NCI-H2029 treated with DMSO at 0.1 percent for 48 hours (cell line): ENCODE measurements at regions not wholly inside any gene's neighbourhood (a gene's known extent, or its start where the extent isn't known, plus 50 kb on each side); places are given as distances from the start of the nearest gene placed in this dataset.
A peak's percentile ranks its signal among the peaks of the same experiment; 100 is the strongest.

ENCODE experiments used
- DNase-seq: peaks from one replicate; lab custom pipeline; 2025; lab: John Stamatoyannopoulos, UW

DNA sequence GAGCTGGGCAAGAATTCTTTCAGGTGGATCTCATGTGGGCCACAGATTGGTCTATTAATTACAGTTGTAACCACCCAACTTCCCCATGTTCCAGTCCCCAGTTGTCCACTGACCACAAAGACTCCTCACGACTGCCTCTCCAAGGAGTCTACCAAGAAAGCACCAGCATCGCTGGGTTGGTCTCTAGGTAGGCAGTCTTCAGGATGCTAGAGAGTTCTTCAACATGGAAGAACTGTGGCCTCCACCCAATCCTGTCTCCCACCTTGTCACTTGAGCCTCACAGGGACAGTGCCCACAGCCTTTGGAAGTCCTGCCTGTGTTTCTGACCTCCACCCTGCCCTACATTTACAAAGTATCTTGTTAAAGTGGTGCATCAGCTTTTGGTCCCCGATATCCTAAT, 184.7 kb upstream of the FN1 start:
- no peak for DNase-seq

DNA sequence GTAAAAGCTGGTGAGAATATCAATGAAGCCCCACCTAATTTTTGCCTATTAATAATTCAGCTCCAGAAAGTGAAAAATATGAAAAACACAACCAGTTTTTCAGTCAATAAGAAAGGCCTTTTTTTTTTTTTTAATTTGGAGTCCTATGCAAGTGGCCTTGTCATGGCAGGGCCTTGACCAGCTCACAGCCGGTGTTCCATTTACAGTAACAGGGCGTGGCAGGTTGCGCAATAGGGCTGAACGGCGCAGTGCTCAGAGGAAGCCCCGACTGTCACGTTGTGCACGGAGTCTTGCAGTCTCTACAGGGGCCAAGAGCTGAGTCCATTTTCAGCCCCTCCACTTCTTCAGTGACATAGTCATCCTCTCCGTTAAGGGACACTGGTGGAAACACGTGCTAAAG, 184.1 kb upstream of the FN1 start:
- no peak for DNase-seq

DNA sequence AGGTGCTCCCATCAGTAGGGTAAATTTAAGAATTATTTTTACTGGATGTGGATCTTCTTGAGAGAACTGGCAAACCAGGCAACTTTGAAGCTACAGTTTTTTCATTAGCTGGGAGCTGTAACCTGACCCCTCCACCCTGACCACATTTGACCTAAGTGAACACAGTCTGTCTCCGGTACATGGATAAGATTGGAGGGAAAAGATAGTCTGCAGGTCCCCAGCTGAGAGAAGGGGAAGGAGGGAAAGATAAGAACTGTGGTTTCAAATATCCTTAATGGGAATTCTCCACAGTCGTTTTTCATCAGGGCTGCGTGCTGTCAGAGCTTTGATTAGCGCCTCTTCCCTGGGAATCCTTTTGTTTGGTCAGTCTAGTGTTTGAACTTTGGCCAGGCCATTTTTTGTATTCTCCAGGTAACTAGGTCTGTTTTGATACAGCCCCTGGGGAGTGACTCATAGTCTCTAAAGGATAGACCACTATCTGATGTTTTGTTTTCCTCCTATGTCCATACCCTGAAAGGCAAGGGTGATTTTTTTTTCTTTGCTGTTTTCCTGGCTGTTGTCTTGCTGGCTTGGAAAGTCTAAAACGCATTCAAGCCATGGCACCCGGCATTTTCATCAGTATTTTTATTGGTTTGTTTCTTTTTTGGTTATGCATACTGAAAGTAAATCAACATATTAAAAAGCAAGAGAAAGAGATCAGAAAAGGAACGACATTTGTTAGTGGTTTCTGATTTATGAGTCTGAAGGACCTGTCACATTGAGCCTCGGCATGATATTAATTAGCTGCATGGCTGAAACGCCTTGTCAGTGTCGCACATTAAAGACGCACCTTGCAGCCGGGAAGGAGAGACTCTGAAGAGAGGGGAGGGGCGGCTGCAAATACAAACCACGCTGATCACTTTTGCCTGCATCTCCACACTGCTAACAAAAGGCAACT, 183.4 kb upstream of the FN1 start:
- DNase-seq = peak; percentile 63

DNA sequence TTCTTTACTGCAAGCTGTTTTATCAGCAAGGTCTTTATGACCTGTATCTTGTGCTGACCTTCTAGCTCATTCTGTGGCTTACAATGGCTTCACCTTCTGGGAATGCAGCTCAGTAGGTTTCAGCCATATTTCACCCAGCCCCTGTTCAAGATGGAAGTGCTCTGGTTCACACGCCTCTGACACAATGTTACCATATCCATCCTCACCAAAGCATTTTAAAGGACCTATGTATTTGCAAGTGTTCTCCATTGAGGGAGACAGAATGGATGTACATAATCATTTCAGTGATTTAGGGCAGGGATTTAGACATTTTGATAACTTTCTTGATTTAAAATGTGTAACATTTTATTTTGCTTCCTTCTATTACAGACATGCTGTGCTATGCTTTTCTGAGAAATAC, 182.3 kb upstream of the FN1 start:
- no peak for DNase-seq

DNA sequence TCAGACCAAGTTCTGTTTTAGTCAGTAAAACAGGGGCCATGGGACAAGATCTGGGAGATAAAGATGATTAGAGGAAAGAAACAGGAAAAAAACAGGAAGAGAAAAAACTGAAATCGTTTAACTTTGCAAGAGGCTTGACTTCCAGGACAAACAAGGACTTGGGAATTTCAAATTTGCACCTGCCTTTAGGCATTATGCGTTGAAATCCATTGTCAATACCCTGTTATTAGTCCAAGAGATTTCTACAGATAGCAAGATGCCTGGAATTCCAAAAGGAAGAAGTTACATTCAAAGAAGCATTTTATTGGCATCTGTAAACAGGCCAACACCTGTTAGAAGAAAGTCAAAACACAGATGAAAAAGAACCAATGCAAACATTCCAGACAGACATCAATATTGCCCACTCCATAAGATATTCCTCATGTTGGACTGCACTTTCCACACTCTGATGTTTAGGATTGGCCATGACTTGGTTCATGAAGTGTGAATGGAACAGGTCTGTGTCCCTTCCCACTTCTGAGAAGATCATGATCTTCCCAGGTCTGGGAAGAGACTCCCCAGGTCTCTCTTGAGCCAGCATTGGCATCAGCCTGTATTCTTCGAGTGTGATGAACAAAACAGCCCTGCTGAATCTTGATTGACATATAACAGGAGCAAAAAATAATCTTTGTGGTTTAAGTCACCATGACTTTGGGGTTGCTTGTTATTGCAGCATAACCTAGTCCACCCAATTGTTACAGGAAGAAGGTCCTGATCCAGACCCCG, 181.4 kb upstream of the FN1 start:
- no peak for DNase-seq

- DNase-seq = no peak
Measured at GRCh38 chr2:215615803-215616174, 179.9 kb upstream of the FN1 start.

DNA sequence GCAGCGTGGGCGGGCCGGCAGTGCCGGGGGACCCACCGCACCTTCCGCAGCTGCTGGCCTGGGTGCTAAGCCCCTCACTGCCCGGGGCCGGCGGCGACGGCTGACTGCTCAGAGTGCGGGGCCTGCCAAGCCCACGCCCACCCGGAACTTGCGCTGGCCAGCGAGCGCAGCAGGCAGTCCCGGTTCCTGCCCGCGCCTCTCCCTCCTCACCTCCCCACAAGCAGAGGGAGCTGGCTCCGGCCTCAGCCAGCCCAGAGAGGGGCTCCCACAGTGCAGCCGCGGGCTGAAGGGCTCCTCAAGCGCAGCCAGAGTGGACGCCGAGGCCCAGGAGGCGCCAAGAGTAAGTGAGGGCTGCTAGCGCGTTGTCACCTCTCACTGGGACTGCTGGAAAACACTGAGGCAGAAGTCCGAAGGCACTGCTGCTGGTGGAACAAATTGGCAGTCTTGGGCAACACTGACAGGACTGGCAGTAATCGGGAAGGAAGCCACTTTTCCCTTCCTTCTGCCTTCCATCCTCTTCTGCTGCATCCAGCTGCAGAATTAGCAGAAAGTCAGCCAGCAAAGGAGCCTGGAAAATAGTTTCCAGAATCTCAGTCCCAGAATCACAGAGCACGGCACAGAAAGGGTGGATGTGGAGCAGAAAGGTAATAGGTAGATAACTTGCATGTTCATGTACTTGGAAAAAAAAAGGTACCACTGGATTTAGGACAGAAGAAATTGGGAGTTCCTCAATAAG, 179.4 kb upstream of the FN1 start:
- no peak for DNase-seq

DNA sequence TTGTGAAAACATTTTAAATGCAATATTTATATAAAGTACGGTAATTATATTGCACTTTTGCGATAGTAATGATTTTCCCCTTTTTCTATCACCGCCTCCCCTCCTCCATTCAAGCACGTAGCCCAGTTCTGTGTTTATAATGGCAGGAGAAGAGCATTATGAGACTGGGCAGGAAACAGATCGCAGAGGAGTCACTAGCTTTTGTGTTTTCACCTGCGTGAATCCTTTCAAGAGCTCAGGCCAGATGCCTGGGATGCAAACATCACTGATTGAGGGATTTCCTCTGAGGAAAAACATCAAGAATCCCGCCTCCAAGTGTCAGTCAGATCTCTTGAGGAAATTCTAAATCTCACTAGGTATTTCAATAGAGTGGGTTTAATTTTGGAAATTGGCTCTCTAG, 178.4 kb upstream of the FN1 start:
- DNase-seq = no peak

DNA sequence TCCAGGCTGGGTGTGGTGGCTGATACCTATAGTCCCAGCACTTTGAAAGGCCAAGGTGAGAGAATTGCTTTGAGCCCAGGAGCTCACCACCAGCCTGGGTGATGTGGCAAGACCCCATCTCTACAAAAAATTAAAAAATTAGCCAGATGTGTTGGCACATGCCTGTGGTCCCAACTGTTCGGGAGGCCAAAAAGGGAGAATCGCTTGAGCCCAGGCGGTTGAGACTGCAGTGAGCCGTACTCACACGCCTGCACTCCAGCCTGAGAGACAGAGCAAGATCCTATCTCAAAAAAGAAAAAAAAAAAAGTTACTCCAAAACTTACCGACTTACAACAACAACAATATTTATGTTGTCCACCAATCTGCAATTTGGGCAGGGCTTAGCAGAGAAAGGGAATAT, 178.0 kb upstream of the FN1 start:
- DNase-seq = no peak

GRCh38 chr2:215613280-215613679, 177.4 kb upstream of the FN1 start:
- DNase-seq = no peak

DNA sequence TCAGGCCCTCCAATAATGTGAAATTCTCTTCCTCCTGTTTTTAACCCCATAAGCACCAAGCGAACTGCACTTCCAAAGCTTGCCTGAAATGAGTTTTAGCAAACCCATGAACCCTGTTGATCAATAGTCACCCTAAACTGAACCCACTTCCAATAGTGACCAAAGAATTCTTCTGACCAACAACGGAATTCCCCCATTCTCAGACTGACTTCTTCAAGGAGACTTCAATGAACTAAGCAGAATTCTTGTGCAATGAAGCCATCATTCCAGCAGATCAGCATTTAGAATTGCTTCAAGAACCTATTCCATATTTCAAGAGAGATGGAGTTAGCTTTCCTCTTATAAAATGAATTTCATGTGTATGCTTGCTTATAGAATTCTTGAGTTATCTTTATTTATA, 176.9 kb upstream of the FN1 start:
- no peak for DNase-seq

- DNase-seq = no peak
Measured at GRCh38 chr2:215611609-215612386, 175.9 kb upstream of the FN1 start.

DNA sequence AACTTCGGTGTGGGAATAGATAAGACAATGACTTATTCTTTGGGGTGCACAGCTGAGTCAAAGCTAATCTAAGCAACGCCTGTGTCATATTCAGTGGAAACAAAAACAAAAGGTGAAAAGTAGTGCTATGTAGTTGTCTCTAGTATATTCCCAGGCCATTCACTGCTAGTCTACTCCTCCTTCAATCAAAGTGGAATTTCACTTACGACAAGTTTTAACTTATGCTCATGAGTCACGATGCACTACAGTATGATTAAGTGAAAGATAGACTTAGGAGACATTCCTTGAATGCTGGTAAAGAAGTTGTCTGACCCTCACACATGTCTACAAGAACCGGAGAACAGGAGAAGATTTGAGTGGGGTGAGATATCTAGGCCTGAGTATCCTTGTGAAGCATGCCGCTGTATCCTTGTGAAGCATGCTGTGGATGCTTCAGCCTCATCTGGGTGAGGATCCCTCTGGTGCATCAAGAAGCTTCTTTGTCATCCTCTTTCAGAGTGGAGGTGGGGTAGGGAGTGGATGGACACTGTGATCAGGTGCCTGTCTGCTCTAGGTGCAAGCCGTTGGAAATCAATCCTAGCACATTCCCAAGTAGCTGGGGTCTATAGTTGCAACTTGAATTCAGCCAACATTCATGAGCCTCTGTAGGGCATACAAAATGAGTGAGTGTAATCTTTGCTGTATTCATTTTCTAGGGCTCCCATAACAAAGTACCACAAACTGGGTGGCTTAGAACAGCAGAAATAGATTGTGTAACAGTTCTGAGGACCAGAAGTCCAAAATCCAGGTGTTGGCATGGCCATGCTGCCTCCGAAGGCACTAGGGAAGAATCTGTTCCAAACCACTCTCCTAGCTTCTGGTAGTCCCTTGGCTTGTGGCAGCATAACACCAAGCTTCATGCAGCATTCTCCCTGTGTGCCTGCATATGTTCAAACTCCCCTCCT, 173.5 kb upstream of the FN1 start:
- DNase-seq = no peak

GRCh38 chr2:215607766-215608165, 171.9 kb upstream of the FN1 start:
- DNase-seq = no peak

DNA sequence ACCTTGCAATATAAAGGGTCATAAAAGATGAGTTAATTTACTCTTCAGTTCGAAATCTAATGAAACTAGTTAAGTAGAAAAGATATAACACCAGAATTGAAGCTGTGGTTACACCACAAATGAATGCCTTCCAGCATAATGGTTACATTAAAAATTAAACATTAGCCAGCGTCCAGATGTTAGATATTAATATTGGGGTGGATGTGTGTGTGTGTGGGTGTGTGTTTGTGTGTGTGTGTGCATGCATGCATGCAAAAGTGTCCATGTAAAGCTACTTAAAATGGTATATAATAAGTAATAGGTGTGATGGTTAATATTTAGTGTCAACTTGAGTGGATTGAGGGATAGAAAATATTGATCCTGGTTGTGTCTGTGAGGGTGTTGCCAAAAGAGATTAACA, 170.4 kb upstream of the FN1 start:
- DNase-seq = no peak

- DNase-seq = no peak
Measured at GRCh38 chr2:215605214-215605613, 169.3 kb upstream of the FN1 start.

DNA sequence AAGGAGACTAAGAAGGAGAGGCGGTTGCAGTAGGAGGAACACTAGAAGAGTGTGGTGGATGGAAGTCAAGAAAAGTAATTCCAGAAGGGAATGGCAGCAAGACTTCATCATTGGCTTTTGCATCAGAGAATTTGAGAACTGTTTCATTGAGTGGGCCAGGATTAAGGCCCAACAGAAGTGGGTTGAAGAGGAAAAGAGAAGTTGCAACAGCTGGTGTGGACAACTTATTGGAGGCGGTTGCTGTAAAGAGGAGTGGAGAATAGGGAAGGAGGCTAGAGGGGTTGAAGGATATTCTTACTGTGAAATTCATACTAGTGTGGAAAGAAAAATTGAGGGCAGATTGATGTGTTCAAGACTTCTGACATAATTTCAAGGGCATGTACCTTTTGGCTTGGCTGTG, 168.7 kb upstream of the FN1 start:
- DNase-seq = no peak

GRCh38 chr2:215603440-215603839, 167.6 kb upstream of the FN1 start:
- no peak for DNase-seq

DNA sequence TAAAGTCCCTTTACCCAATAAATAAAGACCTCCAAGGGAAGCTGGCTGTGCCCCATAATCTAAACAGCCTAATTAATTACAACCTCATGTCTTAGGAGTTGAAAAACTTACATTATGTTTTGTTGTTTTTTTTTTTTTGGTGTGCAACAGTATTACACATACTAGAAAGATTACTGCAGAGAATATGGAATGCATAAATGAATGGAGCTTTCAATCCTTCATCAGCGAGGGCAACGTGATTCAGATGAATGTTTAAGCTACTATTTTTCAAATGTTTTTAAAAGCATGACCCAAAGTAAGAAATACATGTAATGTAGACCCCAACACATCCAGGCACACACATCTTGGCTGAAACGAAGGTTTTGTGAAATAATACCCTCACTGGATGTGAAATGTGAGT, 167.1 kb upstream of the FN1 start:
- DNase-seq = no peak

DNA sequence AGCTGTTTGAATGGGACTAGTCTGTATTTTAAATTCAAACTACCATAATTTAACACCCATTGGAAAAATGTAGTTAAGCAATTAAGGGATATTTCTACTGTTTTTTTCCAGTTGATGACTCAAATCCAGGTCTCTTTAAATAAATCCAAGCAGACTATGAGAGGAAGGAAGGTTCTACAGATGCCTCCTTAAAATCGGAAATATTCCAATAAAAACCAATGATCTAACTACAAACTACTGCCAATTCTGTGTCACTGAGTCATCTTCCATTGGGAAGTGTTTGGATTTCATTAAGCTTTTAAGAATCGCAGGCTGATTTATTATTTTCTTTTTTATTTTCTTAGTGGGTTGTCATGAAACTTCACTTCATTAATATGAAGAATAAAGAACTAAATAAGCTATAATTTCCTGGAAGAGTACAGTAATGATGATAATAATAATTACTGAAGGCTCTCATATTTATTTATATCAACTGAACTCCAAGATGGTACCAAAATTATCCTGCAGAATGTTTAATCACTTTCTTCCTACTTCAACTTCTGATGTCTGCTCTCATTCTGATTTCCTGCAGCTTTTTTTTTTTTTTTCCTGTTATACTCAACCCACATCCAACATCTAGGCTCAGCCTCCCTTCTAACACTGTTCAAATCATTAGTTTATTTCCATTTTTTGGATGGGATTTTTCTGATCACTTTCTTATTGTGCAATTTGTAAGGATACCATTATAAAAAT, 166.3 kb upstream of the FN1 start:
- DNase-seq = no peak
